ENCODE measurements at regions not wholly inside any gene's neighbourhood (a gene's known extent, or its start where the extent isn't known, plus 50 kb on each side); places are given as distances from the start of the nearest gene placed in this dataset.

- Mint-ChIP-seq H3K36me3 (ENCODE audit: low read depth) (peaks cover 24% of the 10 kb centered on the region; the same call in 2 of the 3 replicates), H3K9me3 (peaks cover 96% of the 10 kb centered on the region), H3K4me1 (no peaks in the 10 kb centered on the region), H3K27me3 (ENCODE audit: insufficient read depth, low read depth, poor library complexity) (no peaks in the 10 kb centered on the region), H3K4me3 (no peak overlapping the region), H3K27ac (no peak overlapping the region)
- Histone ChIP-seq H3K27me3 (ENCODE audit: insufficient read depth) (no peaks in the 10 kb centered on the region), H2AFZ (no peak overlapping the region), H3K36me3 (ENCODE audit: insufficient read depth) (no peaks in the 10 kb centered on the region), H3K4me1 (ENCODE audit: insufficient read depth) (no peaks in the 10 kb centered on the region), H3K4me3 (no peak overlapping the region), H4K20me1 (replicated peaks; ENCODE audit: insufficient read depth) (no peaks in the 10 kb centered on the region), H3K9me2 (ENCODE audit: insufficient read depth) (no peaks in the 10 kb centered on the region), H3K79me2 (replicated peaks; ENCODE audit: insufficient read depth) (no peaks in the 10 kb centered on the region), H3K4me2 (no peak overlapping the region), H3K27ac (ENCODE audit: low read depth) (no peak overlapping the region), H3F3A (replicated peaks; ENCODE audit: low read depth) (no peaks in the 10 kb centered on the region)
- ATAC-seq (no peak), DNase-seq (ENCODE audit: low spot score) (no peak)
- TF ChIP-seq CREB1 (CRISPR knock-in tag; IDR thresholded peaks at IDR 0.05; ENCODE audit: low read depth) (no peak), STAT1 (IDR thresholded peaks at IDR 0.05; ENCODE audit: unreplicated experiment) (no peak), JUNB (IDR thresholded peaks at IDR 0.05; ENCODE audit: unreplicated experiment) (no peak), POLR2AphosphoS5 (IDR thresholded peaks at IDR 0.05; ENCODE audit: low read depth) (no peak)
Observed at GRCh38 chr14:82421286-82421685, 887.6 kb upstream of the SEL1L start.

GRCh38 chr14:82422230-82422629 lies 888.6 kb upstream of the SEL1L start:
- H3K27ac Mint-ChIP-seq: no peak overlapping the region
- Histone ChIP-seq H3F3A (replicated peaks; ENCODE audit: low read depth) (no peaks in the 10 kb centered on the region), H2AFZ (no peak overlapping the region), H3K36me3 (ENCODE audit: insufficient read depth) (no peaks in the 10 kb centered on the region), H3K27ac (ENCODE audit: low read depth) (no peak overlapping the region), H3K9me2 (ENCODE audit: insufficient read depth) (no peaks in the 10 kb centered on the region), H3K4me3 (no peak overlapping the region), H3K27me3 (ENCODE audit: insufficient read depth) (no peaks in the 10 kb centered on the region), H3K79me2 (replicated peaks; ENCODE audit: insufficient read depth) (no peaks in the 10 kb centered on the region), H4K20me1 (replicated peaks; ENCODE audit: insufficient read depth) (no peaks in the 10 kb centered on the region), H3K4me2 (no peak overlapping the region), H3K4me1 (ENCODE audit: insufficient read depth) (no peaks in the 10 kb centered on the region)
- TF ChIP-seq JUNB (IDR thresholded peaks at IDR 0.05; ENCODE audit: unreplicated experiment): no peak
- peaks cover 28% of the 10 kb centered on the region; the same call in 2 of the 3 replicates for H3K36me3 Mint-ChIP-seq (ENCODE audit: low read depth)
- H3K4me1 Mint-ChIP-seq: no peaks in the 10 kb centered on the region
- H3K9me3 Mint-ChIP-seq: peaks cover 96% of the 10 kb centered on the region
- DNase-seq (ENCODE audit: low spot score) (no peak), ATAC-seq (no peak)
- no peaks in the 10 kb centered on the region for H3K27me3 Mint-ChIP-seq (ENCODE audit: insufficient read depth, low read depth, poor library complexity)
- H3K4me3 Mint-ChIP-seq: no peak overlapping the region

- no peak overlapping the region for H3K27ac ChIP-seq (ENCODE audit: low read depth)
- no peak for DNase-seq (ENCODE audit: low spot score)
- no peaks in the 10 kb centered on the region for H3K27me3 Mint-ChIP-seq (ENCODE audit: insufficient read depth, low read depth, poor library complexity)
- H3K4me2 ChIP-seq: no peak overlapping the region
- H3K36me3 ChIP-seq (ENCODE audit: insufficient read depth): no peaks in the 10 kb centered on the region
- H3K27ac Mint-ChIP-seq: no peak overlapping the region
- no peaks in the 10 kb centered on the region; the same call in 1 of the 2 replicates for H3K9me2 ChIP-seq (ENCODE audit: insufficient read depth)
- no peaks in the 10 kb centered on the region for H3K79me2 ChIP-seq (replicated peaks; ENCODE audit: insufficient read depth)
- no peak overlapping the region for H3K4me3 ChIP-seq
- no peak overlapping the region for H2AFZ ChIP-seq
- no peaks in the 10 kb centered on the region for H3K27me3 ChIP-seq (ENCODE audit: insufficient read depth)
- H3K9me3 Mint-ChIP-seq: peaks cover 96% of the 10 kb centered on the region
- H3F3A ChIP-seq (replicated peaks; ENCODE audit: low read depth): no peaks in the 10 kb centered on the region
- no peaks in the 10 kb centered on the region for H4K20me1 ChIP-seq (replicated peaks; ENCODE audit: insufficient read depth)
- no peak for ATAC-seq
- H3K4me1 ChIP-seq (ENCODE audit: insufficient read depth): no peaks in the 10 kb centered on the region
- H3K4me1 Mint-ChIP-seq: no peaks in the 10 kb centered on the region
- H3K36me3 Mint-ChIP-seq (ENCODE audit: low read depth): peaks cover 35% of the 10 kb centered on the region; the same call in 2 of the 3 replicates
- no peak overlapping the region for H3K4me3 Mint-ChIP-seq
- TF ChIP-seq POLR2AphosphoS5 (IDR thresholded peaks at IDR 0.05; ENCODE audit: low read depth): no peak
- no peak for TF ChIP-seq CREB1 (CRISPR knock-in tag; IDR thresholded peaks at IDR 0.05; ENCODE audit: low read depth)
- no peak for TF ChIP-seq EZH2phosphoT487 (IDR thresholded peaks at IDR 0.05; ENCODE audit: unreplicated experiment)
Observed at GRCh38 chr14:82425261-82425660, 891.6 kb upstream of the SEL1L start.

- H4K20me1 ChIP-seq (replicated peaks; ENCODE audit: insufficient read depth): no peaks in the 10 kb centered on the region
- no peaks in the 10 kb centered on the region for H3K36me3 ChIP-seq (ENCODE audit: insufficient read depth)
- ATAC-seq (no peak), DNase-seq (ENCODE audit: low spot score) (no peak)
- H3K4me1 ChIP-seq (ENCODE audit: insufficient read depth): peaks cover 16% of the 10 kb centered on the region
- Mint-ChIP-seq H3K4me3 (no peak overlapping the region), H3K27ac (no peak overlapping the region), H3K27me3 (ENCODE audit: insufficient read depth, low read depth, poor library complexity) (no peaks in the 10 kb centered on the region), H3K36me3 (ENCODE audit: low read depth) (peaks cover 26% of the 10 kb centered on the region; the same call in 2 of the 3 replicates), H3K4me1 (no peaks in the 10 kb centered on the region), H3K9me3 (peaks cover 99% of the 10 kb centered on the region)
- H3K79me2 ChIP-seq (replicated peaks; ENCODE audit: insufficient read depth): no peaks in the 10 kb centered on the region
- no peak overlapping the region for H3K4me3 ChIP-seq
- no peaks in the 10 kb centered on the region; the same call in 1 of the 2 replicates for H3K9me2 ChIP-seq (ENCODE audit: insufficient read depth)
- H3K27ac ChIP-seq (ENCODE audit: low read depth): no peak overlapping the region
- H3F3A ChIP-seq (replicated peaks; ENCODE audit: low read depth): no peaks in the 10 kb centered on the region
- no peak overlapping the region for H2AFZ ChIP-seq
- no peaks in the 10 kb centered on the region for H3K27me3 ChIP-seq (ENCODE audit: insufficient read depth)
- H3K4me2 ChIP-seq: no peak overlapping the region
- no peak for TF ChIP-seq STAT1 (IDR thresholded peaks at IDR 0.05; ENCODE audit: unreplicated experiment)
- TF ChIP-seq REST (IDR thresholded peaks at IDR 0.05; ENCODE audit: unreplicated experiment): no peak
- no peak for TF ChIP-seq ETS1 (IDR thresholded peaks at IDR 0.05)
- TF ChIP-seq CTCF (conservative IDR thresholded peaks at IDR 0.05; ENCODE audit: low read depth in 2 of 2): no peak
Observed at GRCh38 chr14:82431031-82431430, 897.4 kb upstream of the SEL1L start.

Measured in GM23338 (cell line).